ENCODE measurements at regions not wholly inside any gene's neighbourhood (a gene's known extent, or its start where the extent isn't known, plus 50 kb on each side); places are given as distances from the start of the nearest gene placed in this dataset.
"Not testable (repeated sequence)": the region's sequence is repeated elsewhere in the genome, so short reads cannot be mapped to it uniquely, and the experiment has no call there.

GRCh38 chr7:88554847-88555246 is 204.7 kb upstream of the ZNF804B start:
- not testable (repeated sequence) for H3K27me3 ChIP-seq, H3K36me3 ChIP-seq, DNase-seq, H3K4me3 ChIP-seq, H3K9me3 ChIP-seq

GRCh38 chr7:88548399-88548798 is 211.1 kb upstream of the ZNF804B start:
- Histone ChIP-seq H3K27me3 (no peaks in the 10 kb centered on the region), H3K4me3 (no peak overlapping the region), H3K9me3 (no peaks in the 10 kb centered on the region), H3K36me3 (no peaks in the 10 kb centered on the region)
- DNase-seq: no peak

GRCh38 chr7:88546808-88547207 is 212.7 kb upstream of the ZNF804B start:
- H3K4me3 ChIP-seq: no peak overlapping the region
- H3K9me3 ChIP-seq: no peaks in the 10 kb centered on the region
- peak; percentile 31 for DNase-seq
- no peaks in the 10 kb centered on the region for H3K36me3 ChIP-seq
- no peaks in the 10 kb centered on the region for H3K27me3 ChIP-seq

GRCh38 chr7:88545663-88546062 is 213.8 kb upstream of the ZNF804B start:
- no peaks in the 10 kb centered on the region for H3K27me3 ChIP-seq
- H3K9me3 ChIP-seq: no peaks in the 10 kb centered on the region
- no peak overlapping the region for H3K4me3 ChIP-seq
- no peak for DNase-seq
- no peaks in the 10 kb centered on the region for H3K36me3 ChIP-seq

- Histone ChIP-seq H3K36me3 (no peaks in the 10 kb centered on the region), H3K4me3 (no peak overlapping the region), H3K9me3 (no peaks in the 10 kb centered on the region), H3K27me3 (no peaks in the 10 kb centered on the region)
- no peak for DNase-seq
Observed at GRCh38 chr7:88540012-88540411, 219.5 kb upstream of the ZNF804B start.

GRCh38 chr7:88539518-88539917 is 220.0 kb upstream of the ZNF804B start:
- DNase-seq: no peak
- Histone ChIP-seq H3K4me3 (no peak overlapping the region), H3K27me3 (no peaks in the 10 kb centered on the region), H3K36me3 (no peaks in the 10 kb centered on the region), H3K9me3 (no peaks in the 10 kb centered on the region)

- H3K27me3 ChIP-seq: no peaks in the 10 kb centered on the region
- H3K9me3 ChIP-seq: no peaks in the 10 kb centered on the region
- H3K4me3 ChIP-seq: no peak overlapping the region
- DNase-seq: no peak
- no peaks in the 10 kb centered on the region for H3K36me3 ChIP-seq
Observed at GRCh38 chr7:88523645-88524044, 217.0 kb upstream of the STEAP4 start.

- H3K9me3 ChIP-seq: no peaks in the 10 kb centered on the region
Observed at GRCh38 chr7:88522771-88523293, 216.1 kb upstream of the STEAP4 start.

GRCh38 chr7:88516429-88516828 is 209.7 kb upstream of the STEAP4 start:
- H3K36me3 ChIP-seq: no peaks in the 10 kb centered on the region
- H3K9me3 ChIP-seq: no peaks in the 10 kb centered on the region
- no peaks in the 10 kb centered on the region for H3K27me3 ChIP-seq
- H3K4me3 ChIP-seq: no peak overlapping the region
- DNase-seq: no peak

More at GRCh38 chr7:88522771-88523293, 216.1 kb upstream of the STEAP4 start:
- DNase-seq: no peak
- no peak overlapping the region for H3K4me3 ChIP-seq
- no peaks in the 10 kb centered on the region for H3K27me3 ChIP-seq
- H3K36me3 ChIP-seq: no peaks in the 10 kb centered on the region

GRCh38 chr7:88515301-88515700 is 208.6 kb upstream of the STEAP4 start:
- no peak overlapping the region for H3K4me3 ChIP-seq
- H3K27me3 ChIP-seq: no peaks in the 10 kb centered on the region
- no peak for DNase-seq
- H3K9me3 ChIP-seq: no peaks in the 10 kb centered on the region
- H3K36me3 ChIP-seq: no peaks in the 10 kb centered on the region

- H3K27me3 ChIP-seq: no peaks in the 10 kb centered on the region
- H3K4me3 ChIP-seq: no peak overlapping the region
- no peaks in the 10 kb centered on the region for H3K36me3 ChIP-seq
- no peaks in the 10 kb centered on the region for H3K9me3 ChIP-seq
- no peak for DNase-seq
Observed at GRCh38 chr7:88509341-88509740, 202.6 kb upstream of the STEAP4 start.

- no peak overlapping the region for H3K4me3 ChIP-seq
- H3K9me3 ChIP-seq: no peaks in the 10 kb centered on the region
- peak; percentile 6 for DNase-seq
- no peaks in the 10 kb centered on the region for H3K27me3 ChIP-seq
- no peaks in the 10 kb centered on the region for H3K36me3 ChIP-seq
Observed at GRCh38 chr7:88500131-88500530, 193.4 kb upstream of the STEAP4 start.

GRCh38 chr7:88495881-88496725 is 189.4 kb upstream of the STEAP4 start:
- Histone ChIP-seq H3K9me3 (no peaks in the 10 kb centered on the region), H3K27me3 (no peaks in the 10 kb centered on the region), H3K36me3 (no peaks in the 10 kb centered on the region), H3K4me3 (no peak overlapping the region)
- DNase-seq: no peak

- Histone ChIP-seq H3K27me3 (no peaks in the 10 kb centered on the region), H3K4me3 (no peak overlapping the region), H3K9me3 (no peaks in the 10 kb centered on the region), H3K36me3 (no peaks in the 10 kb centered on the region)
- DNase-seq: no peak
Observed at GRCh38 chr7:88492153-88492552, 185.5 kb upstream of the STEAP4 start.

- H3K4me3 ChIP-seq: no peak overlapping the region
- no peak for DNase-seq
- H3K36me3 ChIP-seq: no peaks in the 10 kb centered on the region
- H3K9me3 ChIP-seq: no peaks in the 10 kb centered on the region
- H3K27me3 ChIP-seq: no peaks in the 10 kb centered on the region
Observed at GRCh38 chr7:88490874-88491273, 184.2 kb upstream of the STEAP4 start.

GRCh38 chr7:88490161-88490560 is 183.5 kb upstream of the STEAP4 start:
- H3K36me3 ChIP-seq: no peaks in the 10 kb centered on the region
- no peaks in the 10 kb centered on the region for H3K27me3 ChIP-seq
- DNase-seq: no peak
- no peak overlapping the region for H3K4me3 ChIP-seq
- no peaks in the 10 kb centered on the region for H3K9me3 ChIP-seq

GRCh38 chr7:88485821-88486220 is 179.1 kb upstream of the STEAP4 start:
- Histone ChIP-seq H3K4me3 (no peak overlapping the region), H3K36me3 (no peaks in the 10 kb centered on the region), H3K27me3 (no peaks in the 10 kb centered on the region), H3K9me3 (no peaks in the 10 kb centered on the region)
- DNase-seq: peak; percentile 14

GRCh38 chr7:88484551-88484950 is 177.9 kb upstream of the STEAP4 start:
- no peak for DNase-seq
- H3K4me3 ChIP-seq: no peak overlapping the region
- no peaks in the 10 kb centered on the region for H3K9me3 ChIP-seq
- no peaks in the 10 kb centered on the region for H3K27me3 ChIP-seq
- H3K36me3 ChIP-seq: no peaks in the 10 kb centered on the region

Measured in MG63 (cell line).